WTC11 (cell line): ENCODE measurements at regions not wholly inside any gene's neighbourhood (a gene's known extent, or its start where the extent isn't known, plus 50 kb on each side); places are given as distances from the start of the nearest gene placed in this dataset.

Source experiments
- CTCF ChIP-seq: fragments of 200-600 bp; IDR thresholded peaks from 2 replicates; pipeline ENCODE4 v1.8.0; 2022; ENCODE audit warnings: antibody characterized with exemption
- FOXK1 ChIP-seq: sonication (generic); formaldehyde crosslinking; IDR thresholded peaks from 2 replicates; pipeline ENCODE4 v1.8.0; 2022; ENCODE audit warnings: mild to moderate bottlenecking, moderate library complexity, missing genetic modification reagents

- TF ChIP-seq CTCF: no peak
- no peak for TF ChIP-seq FOXK1
Measured at GRCh38 chr1:234958706-234959657, 169.7 kb downstream of the TOMM20 start.
